Activated T-helper 2 cell treated with anti-CD3 and anti-CD28 coated beads, Interferon-gamma antibody, Interleukin-2, Interleukin-4, amounts not matched to agents 10 μg/mL and 5 μg/mL and 100 μg/mL, durations not matched to agents 14 hours and 24 hours and 36 hours (primary cell): ENCODE measurements at regions not wholly inside any gene's neighbourhood (a gene's known extent, or its start where the extent isn't known, plus 50 kb on each side); places are given as distances from the start of the nearest gene placed in this dataset.

Experiments used
- DNase-seq: peaks from one replicate; pipeline ENCODE4 v3.0.0; 2021; ENCODE audit warnings: low spot score
- H3K27ac Mint-ChIP-seq: one replicate; pipeline ENCODE4 v1.8.0; 2021; ENCODE audit warnings: mixed read lengths
- H3K27me3 Mint-ChIP-seq: one replicate; pipeline ENCODE4 v1.8.0; 2021; ENCODE audit warnings: low read depth, mixed read lengths
- H3K36me3 Mint-ChIP-seq: one replicate; pipeline ENCODE4 v1.8.0; 2021; ENCODE audit warnings: low read depth, mixed read lengths
- H3K4me1 Mint-ChIP-seq: one replicate; pipeline ENCODE4 v1.8.0; 2021; ENCODE audit warnings: low read depth, mixed read lengths
- H3K4me3 Mint-ChIP-seq: one replicate; pipeline ENCODE4 v1.8.0; 2021; ENCODE audit warnings: low read depth, mild to moderate bottlenecking, moderate library complexity, mixed read lengths
- H3K9me3 Mint-ChIP-seq: one replicate; pipeline ENCODE4 v1.8.0; 2021; ENCODE audit warnings: mixed read lengths
- intact Hi-C: fragments of 100-400 bp; cut with micrococcal nuclease; formaldehyde crosslinking; loops from one replicate; pipeline ENCODE4 v1.15.1; 2023

DNA sequence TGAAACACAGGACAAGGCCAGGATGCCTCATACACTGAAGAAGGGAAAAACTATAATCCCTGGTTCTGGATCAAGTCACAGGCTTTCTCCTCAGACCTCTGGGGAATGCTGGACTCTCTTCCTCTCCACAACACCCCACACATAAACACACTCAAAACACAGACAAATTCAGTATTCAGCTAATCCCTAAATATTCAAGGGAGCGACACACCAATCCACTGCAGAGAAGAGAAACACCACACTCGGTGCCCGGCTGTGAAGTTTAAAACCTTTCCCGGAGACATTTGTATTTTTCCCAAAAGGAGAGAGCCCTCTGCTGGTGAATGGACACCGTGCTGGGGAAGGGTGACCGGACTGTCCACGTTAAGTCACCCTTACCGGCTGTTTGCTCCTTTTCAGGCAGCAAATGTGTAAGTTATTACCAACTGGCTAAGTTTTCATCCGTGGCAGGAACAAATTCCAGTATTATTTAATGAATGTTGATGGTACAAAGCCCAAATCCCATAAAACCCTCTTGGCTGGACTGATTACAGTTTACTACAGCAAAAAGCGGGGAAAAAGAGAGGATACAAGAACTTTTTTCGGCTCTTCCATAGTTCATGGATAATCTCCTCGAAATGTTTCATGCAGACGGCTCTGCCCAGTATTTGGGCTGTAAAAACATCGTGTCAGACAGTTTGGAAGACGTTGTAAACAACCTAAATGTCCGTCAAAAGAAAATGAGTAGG is 130.9 kb upstream of the SLC30A5 start:
- no peaks in the 10 kb centered on the region for H3K36me3 Mint-ChIP-seq
- H3K27me3 Mint-ChIP-seq = no peaks in the 10 kb centered on the region
- no peaks in the 10 kb centered on the region for H3K9me3 Mint-ChIP-seq
- H3K4me1 Mint-ChIP-seq = peaks cover 4% of the 10 kb centered on the region
- H3K27ac Mint-ChIP-seq = no peak overlapping the region
- no peak for DNase-seq
- intact Hi-C loops = no loop called here
- H3K4me3 Mint-ChIP-seq = no peak overlapping the region

DNA sequence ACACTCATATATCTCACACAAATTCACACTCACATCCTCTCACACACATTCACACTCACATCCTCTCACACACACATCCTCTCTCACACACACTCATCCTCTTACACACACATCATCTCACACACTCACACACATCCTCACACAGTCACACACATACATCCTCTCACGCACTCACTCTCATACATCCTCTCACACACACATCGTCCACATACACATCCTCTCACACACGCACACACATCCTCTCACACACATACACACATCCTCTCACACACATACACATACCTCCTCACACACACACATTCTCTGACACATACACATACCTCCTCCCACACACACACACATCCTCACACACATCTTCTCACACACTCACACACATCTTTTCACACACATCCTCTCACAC is 129.1 kb upstream of the SLC30A5 start:
- no peak for DNase-seq
- intact Hi-C loops = no loop called here
- Mint-ChIP-seq H3K27ac (no peak overlapping the region), H3K9me3 (no peaks in the 10 kb centered on the region), H3K27me3 (peaks cover 1% of the 10 kb centered on the region), H3K4me3 (no peak overlapping the region), H3K36me3 (no peaks in the 10 kb centered on the region), H3K4me1 (peaks cover 4% of the 10 kb centered on the region)

DNA sequence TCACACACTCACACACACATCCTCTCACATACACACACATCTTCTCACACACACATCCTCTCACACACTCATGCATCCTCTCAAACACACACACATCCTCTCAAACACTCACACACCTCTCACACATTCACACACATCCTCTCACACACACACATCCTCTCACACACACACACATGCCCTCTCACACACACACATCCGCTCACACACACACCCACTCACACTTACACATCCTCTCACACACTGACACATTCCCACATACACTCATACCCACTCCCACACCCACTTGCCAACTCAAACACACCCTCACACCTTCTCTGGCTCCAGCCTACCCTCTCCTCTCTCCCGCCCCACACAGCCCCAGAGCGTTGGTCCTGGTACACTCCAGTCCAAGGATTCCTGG is 127.9 kb upstream of the SLC30A5 start:
- no peaks in the 10 kb centered on the region for H3K9me3 Mint-ChIP-seq
- H3K27ac Mint-ChIP-seq = no peak overlapping the region
- H3K36me3 Mint-ChIP-seq = no peaks in the 10 kb centered on the region
- no peak for DNase-seq
- H3K4me3 Mint-ChIP-seq = no peak overlapping the region
- intact Hi-C loops = no loop called here
- H3K27me3 Mint-ChIP-seq = peaks cover 3% of the 10 kb centered on the region
- H3K4me1 Mint-ChIP-seq = peaks cover 4% of the 10 kb centered on the region

DNA sequence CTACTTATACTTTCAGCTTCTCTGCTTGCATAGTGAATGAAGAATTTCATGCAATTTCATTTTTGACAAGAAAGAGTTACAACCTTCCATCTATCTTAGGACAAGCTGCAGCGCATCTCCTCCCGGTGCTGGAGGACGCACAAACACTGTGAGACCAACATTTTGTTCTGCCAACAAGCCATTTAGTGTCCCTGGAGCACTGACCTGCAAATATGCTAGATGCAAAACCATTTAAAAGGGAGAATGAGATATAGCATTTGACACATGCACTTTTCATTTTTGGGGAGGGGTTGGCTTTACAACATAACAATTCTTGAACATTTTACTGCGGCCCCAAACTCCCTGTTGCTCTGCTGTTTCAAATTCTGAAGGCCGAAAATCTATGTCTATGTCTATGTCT is 127.2 kb upstream of the SLC30A5 start:
- no peak for DNase-seq
- intact Hi-C loops = no loop called here
- Mint-ChIP-seq H3K9me3 (no peaks in the 10 kb centered on the region), H3K27me3 (peaks cover 3% of the 10 kb centered on the region), H3K4me1 (peaks cover 4% of the 10 kb centered on the region), H3K36me3 (no peaks in the 10 kb centered on the region), H3K4me3 (no peak overlapping the region), H3K27ac (no peak overlapping the region)

DNA sequence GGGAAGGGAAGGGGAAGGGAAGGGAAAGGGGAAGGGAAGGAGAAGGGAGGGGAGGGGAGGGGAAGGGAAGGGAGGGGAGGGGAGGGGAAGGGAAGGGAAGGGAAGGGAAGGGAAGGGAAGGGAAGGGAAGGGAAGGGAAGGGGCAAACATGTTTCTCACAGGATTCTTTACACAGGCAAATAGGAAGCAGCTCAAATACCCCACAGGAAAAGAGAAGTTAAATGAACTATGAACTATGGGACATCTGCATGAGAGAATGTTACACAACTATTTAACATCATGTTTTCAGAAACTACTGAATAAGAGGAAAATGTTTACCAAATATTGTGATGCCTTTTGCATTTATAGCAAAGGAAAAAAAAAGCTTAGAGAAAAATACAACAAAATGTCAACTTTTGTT is 125.4 kb upstream of the SLC30A5 start:
- H3K36me3 Mint-ChIP-seq = no peaks in the 10 kb centered on the region
- no peak overlapping the region for H3K4me3 Mint-ChIP-seq
- no peak for DNase-seq
- no peaks in the 10 kb centered on the region for H3K9me3 Mint-ChIP-seq
- intact Hi-C loops = no loop called here
- no peak overlapping the region for H3K27ac Mint-ChIP-seq
- no peaks in the 10 kb centered on the region for H3K4me1 Mint-ChIP-seq
- peaks cover 3% of the 10 kb centered on the region for H3K27me3 Mint-ChIP-seq

DNA sequence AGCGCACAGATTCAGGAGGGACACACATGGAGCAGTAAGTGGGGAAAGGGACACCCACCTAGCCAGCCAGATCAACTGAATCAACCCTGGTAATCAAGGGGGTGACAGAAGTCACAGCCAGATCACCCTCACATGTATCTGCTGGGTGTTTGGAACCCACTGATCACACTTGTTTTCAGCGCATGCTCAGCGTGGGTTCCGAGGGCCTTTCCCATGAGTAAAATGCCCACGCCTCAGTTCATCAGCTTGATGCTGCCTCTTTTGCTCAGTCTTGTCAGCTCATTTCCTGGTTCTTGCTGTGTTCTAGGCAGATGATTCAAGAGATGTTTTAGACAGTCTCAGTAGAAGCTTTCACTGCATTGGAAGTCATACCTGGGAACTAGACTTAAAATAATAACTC is 123.2 kb upstream of the SLC30A5 start:
- Mint-ChIP-seq H3K4me1 (no peaks in the 10 kb centered on the region), H3K4me3 (no peak overlapping the region), H3K9me3 (peaks cover 2% of the 10 kb centered on the region), H3K27me3 (peaks cover 3% of the 10 kb centered on the region), H3K27ac (no peak overlapping the region), H3K36me3 (no peaks in the 10 kb centered on the region)
- intact Hi-C loops = no loop called here
- no peak for DNase-seq

DNA sequence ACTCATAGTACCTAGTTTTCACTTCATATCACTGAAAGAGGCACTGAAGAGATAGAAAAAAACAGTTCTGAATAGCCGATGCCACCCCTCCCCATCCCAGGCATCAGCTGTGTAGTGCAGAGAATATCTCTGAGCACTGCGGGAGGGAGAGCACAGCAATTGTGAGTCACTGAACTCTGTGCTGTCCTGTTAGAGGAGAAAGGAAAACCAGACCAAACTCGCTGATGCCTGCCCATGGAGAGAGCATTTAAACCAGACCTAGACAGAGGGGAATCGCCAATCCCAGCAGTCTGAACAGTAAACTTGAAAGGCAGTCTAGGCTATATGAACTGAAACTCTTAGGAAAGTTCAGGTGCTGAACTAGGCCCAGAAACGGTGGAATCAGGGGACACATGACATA is 120.1 kb upstream of the SLC30A5 start:
- Mint-ChIP-seq H3K27me3 (peaks cover 17% of the 10 kb centered on the region), H3K36me3 (no peaks in the 10 kb centered on the region), H3K27ac (no peak overlapping the region), H3K4me3 (no peak overlapping the region), H3K9me3 (peaks cover 18% of the 10 kb centered on the region), H3K4me1 (no peaks in the 10 kb centered on the region)
- no peak for DNase-seq
- intact Hi-C loops = no loop called here

DNA sequence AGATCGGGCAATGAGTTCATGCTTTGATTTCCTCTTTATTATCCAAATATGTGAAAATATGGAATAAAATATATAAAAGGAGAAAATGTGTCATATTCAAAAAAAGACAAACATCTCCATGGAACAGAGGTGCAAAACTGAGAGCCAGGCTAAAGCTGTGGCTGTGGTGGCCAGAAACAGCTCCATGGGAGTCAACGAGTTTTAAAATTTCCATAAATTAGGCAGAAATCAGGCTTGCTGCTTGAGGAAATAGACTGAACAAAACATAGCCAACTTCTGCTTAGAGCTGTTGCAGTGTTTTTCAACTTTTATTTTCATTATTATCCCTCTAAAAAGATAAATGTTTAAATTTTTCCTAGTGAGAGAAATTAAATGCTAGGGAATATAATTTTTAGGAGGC is 110.8 kb upstream of the SLC30A5 start:
- H3K4me3 Mint-ChIP-seq = no peak overlapping the region
- no peak for DNase-seq
- intact Hi-C loops = no loop called here
- H3K9me3 Mint-ChIP-seq = no peaks in the 10 kb centered on the region
- H3K27ac Mint-ChIP-seq = no peak overlapping the region
- peaks cover 32% of the 10 kb centered on the region for H3K27me3 Mint-ChIP-seq
- no peaks in the 10 kb centered on the region for H3K4me1 Mint-ChIP-seq
- no peaks in the 10 kb centered on the region for H3K36me3 Mint-ChIP-seq

DNA sequence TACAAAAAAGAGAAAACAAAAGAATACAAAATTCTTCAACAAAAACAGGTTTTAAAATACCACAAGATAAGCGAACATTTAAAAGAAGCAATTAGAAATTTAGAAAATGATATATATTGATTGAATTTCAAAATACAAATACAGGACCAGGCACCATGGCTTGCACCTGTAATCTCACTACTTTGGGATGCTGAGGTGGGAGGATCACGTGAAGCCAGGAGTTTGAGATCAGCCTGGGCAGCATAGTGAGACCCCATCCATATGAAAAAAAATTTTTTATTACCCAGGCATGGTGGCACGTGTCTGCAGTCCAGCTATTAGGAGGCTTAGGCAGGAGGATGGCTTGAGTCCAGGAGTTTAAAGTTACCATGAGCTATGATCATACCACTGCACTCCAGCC is 109.9 kb upstream of the SLC30A5 start:
- Mint-ChIP-seq H3K4me3 (no peak overlapping the region), H3K9me3 (no peaks in the 10 kb centered on the region), H3K27ac (no peak overlapping the region), H3K36me3 (no peaks in the 10 kb centered on the region), H3K27me3 (peaks cover 27% of the 10 kb centered on the region), H3K4me1 (no peaks in the 10 kb centered on the region)
- intact Hi-C loops = no loop called here
- DNase-seq = no peak

DNA sequence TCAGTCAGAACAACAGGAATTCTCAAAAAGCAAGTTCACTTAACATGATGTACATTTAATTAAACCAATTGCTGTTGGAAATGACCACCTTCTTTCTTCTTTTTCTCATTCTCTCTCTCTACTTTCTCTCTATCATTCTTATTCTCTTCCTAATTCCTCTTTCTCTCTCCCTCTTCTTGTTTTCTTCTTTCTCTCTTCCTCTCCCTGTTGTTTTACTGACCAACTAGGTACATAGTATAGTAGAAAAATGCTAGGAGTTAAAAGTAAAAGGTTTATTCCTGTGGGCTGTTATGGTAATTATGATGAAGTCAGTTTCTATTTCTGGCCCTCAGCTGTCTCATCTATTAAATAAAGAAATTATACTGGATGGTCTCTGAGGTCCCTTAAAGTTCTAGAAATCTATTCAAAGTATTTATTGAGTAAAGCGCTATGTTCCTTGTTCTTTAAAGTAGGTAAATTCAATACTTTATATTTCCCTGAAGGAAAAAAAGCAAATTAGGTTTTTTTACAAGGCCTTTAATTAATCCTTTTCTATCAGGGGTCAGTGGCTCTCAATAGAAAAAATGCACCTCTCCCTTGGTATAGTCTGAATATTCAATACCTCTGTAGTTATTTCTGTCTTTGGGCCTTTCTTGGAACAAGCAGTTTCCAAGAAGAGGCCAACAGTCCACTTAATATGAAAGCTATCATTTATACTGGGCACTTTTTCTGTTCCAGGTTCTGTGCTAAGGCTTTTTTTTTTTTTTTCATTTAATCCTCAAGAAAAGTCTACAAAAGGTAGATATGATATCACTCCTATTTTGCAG is 102.3 kb upstream of the SLC30A5 start:
- H3K36me3 Mint-ChIP-seq = no peaks in the 10 kb centered on the region
- no peak overlapping the region for H3K27ac Mint-ChIP-seq
- no peak overlapping the region for H3K4me3 Mint-ChIP-seq
- DNase-seq = no peak
- no peaks in the 10 kb centered on the region for H3K9me3 Mint-ChIP-seq
- H3K27me3 Mint-ChIP-seq = peaks cover 2% of the 10 kb centered on the region
- H3K4me1 Mint-ChIP-seq = peaks cover 16% of the 10 kb centered on the region
- intact Hi-C loops = no loop called here

DNA sequence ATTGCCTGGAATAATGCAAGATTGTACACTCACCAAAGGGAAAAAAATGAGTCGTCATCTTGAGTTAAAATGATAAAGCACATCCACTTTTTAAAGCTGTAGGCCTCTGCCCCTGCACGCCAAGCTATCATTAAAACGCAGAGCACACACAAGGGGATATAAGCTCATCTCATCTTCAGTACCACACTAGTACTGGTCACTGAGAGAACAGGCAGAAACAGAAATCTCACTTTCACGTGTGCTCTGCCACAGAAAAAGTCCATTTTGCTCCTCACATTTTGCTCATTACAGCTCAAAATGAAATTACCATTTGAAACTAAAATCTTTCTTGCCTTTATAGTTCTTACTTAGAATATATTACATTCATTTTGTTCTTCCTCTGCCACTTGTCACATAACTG is 99.2 kb upstream of the SLC30A5 start:
- Mint-ChIP-seq H3K36me3 (no peaks in the 10 kb centered on the region), H3K27ac (no peak overlapping the region), H3K9me3 (no peaks in the 10 kb centered on the region), H3K4me1 (peaks cover 18% of the 10 kb centered on the region), H3K27me3 (peaks cover 2% of the 10 kb centered on the region), H3K4me3 (no peak overlapping the region)
- no peak for DNase-seq
- intact Hi-C loops = loop anchor here (2.0 kb wide), 1 partner anchor 104 kb away; no protein-coding TSS in a partner anchor

DNA sequence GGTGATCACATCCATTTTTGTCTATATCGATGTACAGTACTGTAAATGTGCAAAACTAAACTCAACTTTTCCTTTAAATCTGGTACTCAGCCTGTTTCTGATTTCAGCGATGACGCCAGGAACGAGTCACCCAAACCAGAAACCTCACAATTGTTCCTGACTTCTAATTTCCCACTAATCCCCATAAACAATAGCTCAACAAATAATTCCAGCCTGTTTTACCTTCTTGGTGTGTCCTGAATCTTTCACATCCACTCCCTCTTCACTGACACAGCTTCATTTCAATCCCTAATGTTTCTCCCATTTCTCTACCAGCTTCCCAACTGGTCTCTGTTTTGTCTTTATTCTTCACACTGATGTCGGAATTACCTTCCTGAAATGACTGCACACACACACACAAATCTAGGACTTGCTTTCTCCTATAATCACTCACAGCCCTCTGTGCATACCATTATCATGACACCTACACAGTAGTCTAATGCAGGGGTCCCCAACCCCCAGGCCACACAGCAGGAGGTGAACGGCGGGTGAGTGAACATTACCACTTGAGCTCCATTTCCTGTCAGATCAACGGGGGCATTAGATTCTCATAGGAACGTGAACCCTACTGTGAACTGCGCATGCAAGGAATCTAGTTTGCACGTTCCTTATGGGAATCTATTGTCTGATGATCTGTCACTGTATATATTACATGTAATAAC is 97.8 kb upstream of the SLC30A5 start:
- DNase-seq = no peak
- intact Hi-C loops = loop anchor here (2.0 kb wide), 1 partner anchor 105 kb away; no protein-coding TSS in a partner anchor
- peaks cover 18% of the 10 kb centered on the region for H3K4me1 Mint-ChIP-seq
- H3K27me3 Mint-ChIP-seq = peaks cover 2% of the 10 kb centered on the region
- H3K36me3 Mint-ChIP-seq = no peaks in the 10 kb centered on the region
- no peaks in the 10 kb centered on the region for H3K9me3 Mint-ChIP-seq
- H3K27ac Mint-ChIP-seq = peak overlapping the region; percentile 3
- H3K4me3 Mint-ChIP-seq = peak overlapping the region; percentile 0

DNA sequence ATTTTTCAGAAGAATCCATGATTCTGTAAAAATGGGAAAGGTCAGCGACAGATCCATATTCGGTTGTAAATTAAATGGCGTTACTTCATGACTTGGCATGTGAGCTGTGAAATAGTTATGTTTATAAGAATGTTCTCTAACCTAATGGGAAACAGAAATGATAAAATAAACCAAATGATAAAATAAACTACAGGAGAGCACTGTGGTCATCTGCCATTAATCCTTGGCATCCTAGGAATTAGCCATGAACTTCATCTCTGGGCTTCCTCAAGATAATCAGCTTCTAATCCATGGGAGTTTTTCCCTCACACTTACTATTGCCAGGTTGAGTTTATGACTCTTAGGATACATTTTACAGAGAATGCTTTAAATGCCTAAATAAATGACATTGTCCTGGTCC is 94.6 kb upstream of the SLC30A5 start:
- Mint-ChIP-seq H3K9me3 (no peaks in the 10 kb centered on the region), H3K4me3 (no peak overlapping the region), H3K27me3 (no peaks in the 10 kb centered on the region), H3K27ac (no peak overlapping the region), H3K36me3 (no peaks in the 10 kb centered on the region), H3K4me1 (peaks cover 16% of the 10 kb centered on the region)
- intact Hi-C loops = no loop called here
- DNase-seq = no peak
